Epithelial cell of prostate (primary cell): ENCODE measurements at regions not wholly inside any gene's neighbourhood (a gene's known extent, or its start where the extent isn't known, plus 50 kb on each side); places are given as distances from the start of the nearest gene placed in this dataset.
"Not testable (repeated sequence)": the region's sequence is repeated elsewhere in the genome, so short reads cannot be mapped to it uniquely, and the experiment has no call there.

Source experiments
- DNase-seq: peaks from one replicate; pipeline ENCODE4 v3.0.0-alpha.2; 2011; ENCODE audit warnings: low read depth, low spot score
- H3K27ac ChIP-seq: fragments of 450-650 bp; 2 replicates; pipeline ENCODE4 v1.5.1; 2017; ENCODE audit warnings: mild to moderate bottlenecking

DNA sequence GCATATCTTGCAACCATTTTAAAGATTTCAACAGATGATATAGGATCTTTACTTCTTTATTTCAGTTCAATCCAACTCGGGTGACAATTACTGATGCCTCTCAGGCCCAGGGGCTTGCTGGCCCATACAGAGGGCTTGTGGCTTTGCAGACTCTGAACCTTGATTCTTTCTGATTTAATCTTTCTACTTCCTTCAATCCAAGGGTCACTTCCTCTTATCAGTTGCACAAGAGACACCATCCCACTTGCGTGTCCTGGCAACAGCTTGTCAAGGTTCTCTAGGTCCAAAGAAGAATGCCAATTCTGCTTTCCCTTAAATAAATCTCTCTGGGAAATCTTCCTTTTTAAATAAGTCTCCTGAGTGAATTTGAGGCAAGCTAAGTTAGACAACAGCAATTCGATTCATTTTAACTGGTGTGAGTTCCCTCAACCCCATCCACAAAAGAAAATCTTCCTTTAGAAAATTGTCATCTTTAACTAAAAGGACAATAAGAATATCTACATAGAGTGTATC lies 75.1 kb upstream of the KIF2A start:
- DNase-seq, H3K27ac ChIP-seq: not testable (repeated sequence)

DNA sequence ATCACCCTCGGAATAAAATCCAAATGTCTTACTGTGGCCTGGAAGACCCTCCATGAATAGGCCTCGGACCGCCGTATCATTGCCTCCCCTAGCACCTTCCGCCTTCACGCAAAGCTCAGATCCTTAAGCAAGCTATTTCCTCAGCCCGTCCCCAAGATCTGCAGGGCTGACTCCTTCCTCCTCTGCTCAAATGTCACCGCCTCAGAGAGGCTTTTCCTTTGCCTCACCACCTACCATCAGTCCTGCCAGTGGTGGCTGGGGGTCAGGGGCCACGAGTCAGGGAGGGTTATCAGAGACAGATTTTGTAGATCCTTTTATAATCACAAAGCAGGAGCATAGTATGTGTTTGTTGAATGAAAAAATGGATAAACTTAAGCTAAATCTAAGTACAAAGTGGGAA lies 74.4 kb upstream of the KIF2A start:
- DNase-seq: no peak
- H3K27ac ChIP-seq: no peak overlapping the region

DNA sequence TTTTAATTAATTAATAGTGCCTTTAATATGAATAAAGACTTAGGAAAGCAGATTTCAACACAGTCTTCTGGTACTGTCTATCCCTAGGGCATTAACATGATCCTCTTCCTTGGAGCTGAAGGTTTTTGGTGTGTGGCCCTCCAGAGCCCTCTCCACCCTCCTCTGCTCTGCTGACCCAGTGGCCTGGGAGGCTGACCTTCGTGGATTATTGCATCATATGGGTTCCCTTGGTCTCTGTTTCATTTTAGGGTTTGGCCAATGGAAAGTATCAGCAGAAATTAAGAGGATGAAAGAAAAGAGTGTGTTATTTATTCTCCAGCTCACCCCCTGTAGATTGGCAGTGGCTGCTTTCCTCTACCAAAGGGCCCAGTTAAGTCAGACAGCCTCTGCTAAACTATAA lies 73.8 kb upstream of the KIF2A start:
- not testable (repeated sequence) for DNase-seq, H3K27ac ChIP-seq

DNA sequence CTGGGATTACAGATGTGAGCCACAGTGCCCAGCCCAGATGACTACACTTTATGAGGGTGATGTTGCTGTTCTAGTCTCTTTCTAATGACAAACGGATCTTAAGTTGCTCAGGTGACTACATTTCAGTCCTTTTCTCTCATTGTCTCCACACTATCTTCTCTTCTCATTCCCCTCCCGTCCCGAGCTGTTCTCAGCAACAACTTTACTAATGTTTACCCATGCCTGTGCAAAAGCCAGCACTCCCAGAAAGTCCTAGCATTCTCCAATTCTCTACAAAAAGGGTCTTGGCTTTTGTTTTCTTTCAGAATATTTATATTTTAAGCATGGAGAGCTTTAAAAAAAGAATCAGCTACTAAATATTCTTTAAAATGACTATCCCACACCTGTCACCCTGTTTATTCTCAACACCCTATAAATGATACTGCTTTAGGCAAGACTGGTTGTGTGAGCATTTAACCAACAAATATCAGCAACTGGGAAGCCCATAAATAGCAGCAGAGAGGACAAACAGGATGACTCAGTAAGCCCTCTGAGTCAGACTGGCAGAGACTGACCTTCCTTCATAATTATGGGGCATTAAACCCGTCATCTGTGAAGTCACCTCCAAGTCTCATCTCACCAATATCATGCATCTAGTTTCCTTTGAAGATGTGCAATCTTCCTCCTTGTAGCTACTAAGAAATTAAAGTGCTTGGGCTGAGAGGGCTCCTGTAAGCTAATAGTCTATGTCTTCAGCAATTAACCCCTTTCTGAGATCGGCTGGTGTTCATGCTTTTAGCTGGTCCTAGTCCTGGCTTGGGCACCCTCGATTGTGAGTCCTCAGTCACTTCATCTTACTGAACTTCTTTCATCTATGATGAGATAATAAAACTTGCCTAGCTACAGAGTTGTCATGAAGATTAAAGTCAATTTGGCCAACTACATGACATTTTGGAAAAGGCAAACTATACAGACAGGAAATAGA lies 72.6 kb upstream of the KIF2A start:
- DNase-seq: peak; percentile 64
- H3K27ac ChIP-seq: peak overlapping the region; percentile 18

DNA sequence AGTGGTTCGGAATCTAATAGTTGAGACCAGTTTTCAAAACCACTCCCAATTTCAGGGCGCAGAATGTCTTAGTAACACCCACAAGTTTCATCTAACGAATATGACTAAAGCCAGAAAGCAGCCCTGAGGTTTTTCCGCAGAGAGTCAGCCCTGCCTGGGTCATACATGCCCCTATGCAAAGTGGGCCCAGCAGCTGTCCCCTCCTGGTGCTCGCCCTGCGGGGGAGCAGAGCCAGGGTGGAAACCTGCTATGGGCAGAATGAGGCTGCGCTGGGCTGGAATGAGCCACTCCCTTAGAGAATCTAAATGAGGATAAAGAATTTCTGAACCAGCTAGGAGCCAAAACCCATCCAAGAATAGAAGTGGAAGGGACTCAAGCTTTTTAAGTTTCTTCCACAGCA lies 69.4 kb upstream of the KIF2A start:
- not testable (repeated sequence) for H3K27ac ChIP-seq, DNase-seq

DNA sequence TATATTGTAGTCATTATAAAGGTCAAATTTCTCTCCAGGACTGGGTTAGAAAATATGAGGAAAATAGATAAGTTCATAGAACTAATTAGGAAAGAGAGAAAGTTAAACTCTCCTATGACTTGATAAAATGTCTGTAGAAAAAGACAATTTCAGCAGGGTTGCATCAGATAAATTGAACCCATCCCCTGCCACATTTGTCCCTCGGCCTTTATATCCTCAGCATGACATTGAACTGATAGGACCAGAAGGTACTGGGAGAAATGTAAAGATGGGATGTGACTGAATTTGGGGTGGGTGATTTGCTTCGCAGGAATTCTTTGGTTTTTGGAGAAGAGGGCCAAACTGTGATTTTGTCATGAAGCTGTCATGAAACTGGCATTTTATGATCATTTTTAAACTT lies 68.1 kb upstream of the KIF2A start:
- not testable (repeated sequence) for DNase-seq, H3K27ac ChIP-seq

DNA sequence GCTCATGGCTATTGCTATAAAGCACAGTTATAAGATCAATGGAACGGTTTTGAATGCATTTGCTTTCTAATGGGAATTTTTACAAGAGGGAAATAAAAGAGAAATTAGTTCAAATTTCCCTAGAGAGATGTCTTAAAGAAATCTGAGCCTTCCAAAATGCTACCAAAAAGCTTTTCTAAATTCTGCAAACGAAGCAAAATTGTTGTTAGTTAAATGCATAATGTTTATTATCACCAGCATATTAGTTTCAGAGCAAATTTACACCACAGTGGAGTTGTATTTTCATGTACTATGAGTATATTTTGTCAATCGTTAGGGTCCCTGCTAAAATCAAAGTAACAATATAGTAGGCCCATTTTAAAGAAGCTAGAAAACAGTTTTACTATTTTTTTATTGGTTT lies 67.4 kb upstream of the KIF2A start:
- not testable (repeated sequence) for H3K27ac ChIP-seq

DNA sequence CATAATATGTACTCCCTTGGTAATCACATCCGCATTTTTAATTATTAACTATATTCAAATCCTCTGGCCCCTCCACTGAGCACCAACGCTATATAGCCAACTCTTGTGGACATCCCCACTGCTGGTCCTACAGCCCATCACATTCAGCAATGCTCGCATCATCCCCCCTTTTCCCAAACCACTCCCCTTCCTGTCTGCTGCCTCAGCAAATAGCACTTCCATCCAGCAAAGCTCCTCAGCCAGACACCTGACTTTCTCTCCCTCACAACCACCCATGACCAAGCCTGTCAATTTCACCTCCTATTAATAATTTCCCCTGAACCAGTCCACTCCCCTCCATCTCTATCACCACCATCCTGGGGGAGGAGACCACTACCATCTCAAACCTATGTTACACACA lies 65.5 kb upstream of the KIF2A start:
- H3K27ac ChIP-seq, DNase-seq: not testable (repeated sequence)

More for the DNA sequence above, 67.4 kb upstream of the KIF2A start:
- not testable (repeated sequence) for DNase-seq

DNA sequence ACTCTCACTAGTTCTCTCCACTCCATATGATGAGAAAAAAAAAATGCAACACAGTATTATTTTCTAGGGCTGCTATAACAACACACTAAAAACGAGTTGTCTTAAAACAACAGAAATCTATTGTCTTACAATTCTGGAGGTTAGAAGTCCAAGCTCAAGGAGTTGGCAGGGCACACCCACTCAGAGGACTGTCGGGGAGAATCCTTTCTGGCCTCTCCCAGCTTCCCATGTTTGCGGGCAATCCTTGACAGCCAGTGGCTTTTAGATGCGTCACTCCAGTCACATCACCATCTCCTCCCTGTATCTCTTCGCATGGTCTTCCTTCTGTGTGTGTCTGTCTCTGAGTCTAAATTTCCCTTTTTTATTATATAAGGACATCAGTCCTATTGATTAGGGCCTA lies 64.0 kb upstream of the KIF2A start:
- H3K27ac ChIP-seq, DNase-seq: not testable (repeated sequence)

DNA sequence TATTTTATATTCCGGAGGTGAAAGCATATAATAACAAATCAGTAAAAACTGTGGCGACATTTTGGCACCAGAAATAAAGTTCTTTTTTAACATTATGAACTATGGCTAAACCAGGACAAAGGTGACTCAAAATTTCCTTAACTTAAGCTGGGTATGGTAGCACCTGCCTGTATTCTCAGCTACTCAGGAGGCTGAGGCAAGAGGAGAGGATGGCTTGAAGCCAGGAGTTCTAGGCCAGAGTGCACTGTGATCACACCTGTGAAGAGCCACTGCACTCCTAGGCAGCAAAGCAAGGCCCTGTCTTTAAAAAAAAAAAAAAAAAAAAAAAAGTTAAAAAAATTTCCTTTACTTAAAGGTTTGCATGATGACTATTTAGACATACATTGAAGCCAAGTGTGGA lies 63.0 kb upstream of the KIF2A start:
- not testable (repeated sequence) for H3K27ac ChIP-seq, DNase-seq

DNA sequence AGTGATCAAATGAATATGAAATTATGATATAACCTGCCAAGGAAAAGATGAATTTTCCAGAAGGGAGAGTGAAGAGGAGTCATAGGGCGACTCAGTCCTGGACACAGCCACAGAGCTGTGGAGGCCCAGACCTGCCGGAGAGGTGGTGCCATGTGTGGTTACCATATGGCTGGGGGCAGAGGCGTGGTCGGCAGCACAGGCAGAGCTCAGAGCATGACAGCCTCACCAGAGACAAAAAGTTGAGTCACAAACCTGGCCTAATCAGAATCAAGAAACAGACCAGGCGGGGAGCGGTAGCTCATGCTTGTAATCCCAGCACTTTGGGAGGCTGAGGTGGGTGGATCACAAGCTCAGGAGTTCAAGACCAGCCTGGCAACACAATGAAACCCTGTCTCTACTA lies 57.8 kb upstream of the KIF2A start:
- DNase-seq: peak; percentile 65
- peak overlapping the region; percentile 35 for H3K27ac ChIP-seq

DNA sequence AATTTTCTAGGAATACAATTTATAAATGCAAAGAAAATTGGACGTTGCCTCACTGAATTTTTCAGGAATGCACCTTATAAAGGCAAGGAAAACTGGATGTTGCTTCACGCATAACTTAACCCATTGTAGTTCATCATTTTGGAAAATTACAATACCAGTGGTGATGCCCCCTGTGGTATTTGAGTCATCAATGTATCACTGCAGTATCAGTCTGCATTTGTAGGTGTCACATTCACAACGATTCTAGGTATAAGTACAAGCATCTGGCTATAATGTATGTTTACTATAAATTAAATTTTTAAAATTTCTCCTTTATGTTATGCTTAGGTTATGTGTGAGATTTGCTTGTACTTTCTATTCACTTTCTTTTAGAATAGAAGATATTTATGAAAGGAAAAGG lies 55.9 kb upstream of the KIF2A start:
- not testable (repeated sequence) for H3K27ac ChIP-seq, DNase-seq

DNA sequence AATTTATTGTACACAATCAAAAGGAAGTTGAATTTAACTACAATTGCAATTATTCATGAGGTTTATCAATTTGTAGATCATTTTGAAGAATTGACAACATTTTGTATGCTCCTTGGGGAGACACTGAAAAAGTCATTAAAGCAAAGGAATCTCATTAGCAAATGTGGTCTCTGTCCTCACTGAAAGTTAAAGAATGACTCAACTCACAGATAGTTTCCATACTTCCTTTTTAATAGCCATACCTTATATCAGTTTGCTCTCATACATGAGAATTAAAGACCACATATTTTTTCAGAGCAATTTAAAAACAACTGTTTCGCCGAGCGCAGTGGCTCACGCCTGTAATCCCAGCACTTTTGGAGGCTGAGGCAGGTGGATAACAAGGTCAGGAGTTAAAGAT lies 55.1 kb upstream of the KIF2A start:
- H3K27ac ChIP-seq, DNase-seq: not testable (repeated sequence)

DNA sequence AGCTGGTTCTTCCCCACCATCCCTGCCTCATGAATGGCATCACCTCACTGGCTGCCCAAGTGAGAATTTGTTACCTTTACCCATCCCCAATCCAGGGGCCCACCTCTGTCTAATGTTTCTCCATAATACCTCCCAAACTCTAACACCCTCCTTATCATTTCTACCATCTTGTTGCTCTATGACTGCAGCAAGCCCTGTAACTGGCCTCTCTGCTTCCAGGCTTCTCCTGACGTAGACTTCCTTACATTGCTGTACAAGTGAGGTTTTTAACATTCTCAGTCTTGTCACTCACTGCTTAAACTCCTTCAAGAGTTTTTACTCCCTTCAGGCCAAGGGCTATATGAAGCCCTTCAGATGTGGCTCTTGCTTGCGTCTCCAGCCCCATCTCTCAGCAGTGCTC lies 53.5 kb upstream of the KIF2A start:
- DNase-seq, H3K27ac ChIP-seq: not testable (repeated sequence)

DNA sequence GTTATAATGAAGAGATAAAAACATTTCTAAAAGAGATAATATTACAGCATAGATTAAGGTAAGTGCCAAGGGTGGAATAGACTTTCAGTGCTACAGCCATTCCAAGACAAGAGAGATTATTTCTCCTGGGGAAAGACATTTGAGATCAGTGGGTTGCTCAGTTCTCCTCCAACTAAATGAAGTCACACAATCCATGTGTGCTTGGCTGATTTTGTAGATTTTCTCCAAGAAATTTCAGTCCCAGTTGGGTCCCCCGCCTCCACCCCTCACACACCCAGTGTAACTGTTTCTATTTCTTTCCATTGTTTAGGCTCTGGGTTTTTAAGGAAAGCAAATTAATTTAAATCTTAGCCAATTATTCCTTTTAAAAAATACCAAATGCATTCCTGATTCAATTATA lies 50.5 kb upstream of the KIF2A start:
- not testable (repeated sequence) for DNase-seq, H3K27ac ChIP-seq

DNA sequence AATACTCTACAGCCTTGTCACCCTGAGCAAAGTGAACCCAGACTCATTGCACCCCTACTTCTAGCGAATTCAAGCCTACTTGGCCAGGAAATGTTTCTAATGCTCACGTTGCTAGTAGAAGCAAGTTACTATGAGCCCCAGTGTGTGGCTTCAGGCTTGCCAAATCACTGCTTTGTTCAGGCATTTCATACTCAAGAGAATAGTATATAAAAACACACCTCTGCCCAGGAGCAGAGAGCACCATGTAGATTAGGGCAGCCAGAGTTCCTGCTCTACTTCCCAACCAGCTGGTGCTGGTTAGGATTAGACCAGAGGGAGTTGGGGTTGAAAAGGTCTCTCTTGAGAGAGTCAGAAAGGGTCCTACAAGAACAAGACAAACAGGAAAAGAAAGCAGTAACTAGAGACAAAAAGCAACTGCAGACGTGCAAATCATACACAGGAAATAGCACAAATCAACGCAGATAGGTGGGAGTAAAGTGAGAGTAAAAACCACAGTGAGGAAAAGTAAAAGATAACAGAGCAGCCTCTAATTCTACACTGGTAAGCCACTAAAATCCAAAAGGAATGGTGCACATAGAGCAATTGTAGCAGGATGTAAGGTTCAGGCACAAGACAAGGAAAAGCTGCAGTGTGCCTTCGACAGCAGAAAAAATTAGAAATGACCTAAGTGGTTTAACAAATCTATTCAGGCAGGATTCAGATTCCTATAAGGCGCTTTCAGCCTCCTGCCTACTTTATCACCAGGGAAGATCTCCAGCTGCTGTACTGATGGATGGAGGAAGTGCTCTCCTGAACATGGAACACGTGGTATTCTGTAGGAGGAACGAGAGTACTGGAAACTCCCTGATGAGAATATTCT lies 49.6 kb upstream of the KIF2A start:
- DNase-seq: no peak
- no peak overlapping the region for H3K27ac ChIP-seq
